Activated CD8-positive, alpha-beta memory T cell treated with anti-CD3 and anti-CD28 coated beads for 24 hours (primary cell): ENCODE measurements at regions not wholly inside any gene's neighbourhood (a gene's known extent, or its start where the extent isn't known, plus 50 kb on each side); places are given as distances from the start of the nearest gene placed in this dataset.
"Not testable (repeated sequence)": the region's sequence is repeated elsewhere in the genome, so short reads cannot be mapped to it uniquely, and the experiment has no call there.

Experiments
- DNase-seq: peaks from one replicate; pipeline ENCODE4 v3.0.0-alpha.2; 2020

DNA sequence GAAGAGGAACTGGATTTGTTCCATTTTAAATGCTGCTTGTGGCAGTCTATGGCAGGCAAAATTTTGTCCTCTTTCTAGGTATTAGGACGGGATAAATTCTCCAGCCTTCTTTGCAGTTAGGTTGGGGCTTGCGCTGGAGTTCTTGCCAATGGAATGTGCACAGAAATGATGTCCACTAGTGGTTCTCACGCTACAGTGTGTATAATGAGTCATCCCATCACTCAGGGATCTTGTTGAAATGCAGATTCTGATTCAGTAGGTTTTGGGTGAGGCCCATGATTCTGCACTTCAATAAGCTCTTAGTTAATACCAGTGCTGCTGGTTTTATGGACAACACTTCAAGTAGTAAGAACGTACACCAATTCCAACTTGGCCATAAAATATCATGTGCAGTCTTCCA is 317.6 kb upstream of the KLF4 start:
- no peak for DNase-seq

- DNase-seq: no peak
These were observed 315.6 kb upstream of the KLF4 start for GRCh38 chr9:107805201-107805600.

DNA sequence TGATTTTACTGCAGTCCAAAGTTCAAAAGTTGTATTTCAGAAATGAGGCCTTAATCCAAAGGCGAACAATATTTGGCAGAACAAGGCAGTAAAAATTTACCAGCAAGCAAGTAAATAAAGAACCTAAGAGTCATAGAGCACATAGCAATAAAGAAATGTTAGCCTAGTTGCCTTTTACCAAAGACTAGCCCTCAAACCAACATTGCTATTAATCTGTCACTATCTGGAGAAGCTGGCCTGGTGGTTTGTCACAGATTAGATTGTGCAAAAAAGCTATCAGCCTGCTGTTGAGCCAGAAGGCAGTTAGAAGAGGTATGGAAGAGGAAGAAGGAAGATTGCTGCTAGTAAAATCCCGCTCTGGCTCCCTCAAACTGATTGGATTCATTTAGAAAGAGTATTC is 304.7 kb upstream of the KLF4 start:
- DNase-seq: no peak

GRCh38 chr9:107793541-107793940 is 304.0 kb upstream of the KLF4 start:
- DNase-seq: no peak

GRCh38 chr9:107792596-107792995 is 303.0 kb upstream of the KLF4 start:
- DNase-seq: no peak

- DNase-seq: no peak
These were observed 302.4 kb upstream of the KLF4 start for GRCh38 chr9:107792006-107792405.

GRCh38 chr9:107789001-107789700 is 299.6 kb upstream of the KLF4 start:
- no peak for DNase-seq

DNA sequence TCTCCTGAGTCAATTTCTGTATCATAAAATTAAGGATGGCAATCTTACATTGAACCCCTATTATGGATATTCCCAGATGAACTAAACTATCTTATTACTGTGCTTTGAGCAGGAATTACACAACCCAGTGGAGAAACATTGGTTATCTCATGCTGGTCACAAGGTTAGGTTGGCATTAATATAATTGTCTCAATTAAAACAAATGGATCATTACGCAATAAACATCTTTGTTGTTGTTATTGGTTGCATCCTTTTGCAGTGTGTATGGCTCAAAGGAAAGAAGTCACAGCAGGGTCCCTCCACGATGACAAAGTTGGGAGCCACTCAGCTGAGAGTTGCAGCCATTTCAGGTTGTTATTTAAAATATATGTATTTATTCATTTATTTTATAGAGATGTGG is 297.0 kb upstream of the KLF4 start:
- no peak for DNase-seq

DNA sequence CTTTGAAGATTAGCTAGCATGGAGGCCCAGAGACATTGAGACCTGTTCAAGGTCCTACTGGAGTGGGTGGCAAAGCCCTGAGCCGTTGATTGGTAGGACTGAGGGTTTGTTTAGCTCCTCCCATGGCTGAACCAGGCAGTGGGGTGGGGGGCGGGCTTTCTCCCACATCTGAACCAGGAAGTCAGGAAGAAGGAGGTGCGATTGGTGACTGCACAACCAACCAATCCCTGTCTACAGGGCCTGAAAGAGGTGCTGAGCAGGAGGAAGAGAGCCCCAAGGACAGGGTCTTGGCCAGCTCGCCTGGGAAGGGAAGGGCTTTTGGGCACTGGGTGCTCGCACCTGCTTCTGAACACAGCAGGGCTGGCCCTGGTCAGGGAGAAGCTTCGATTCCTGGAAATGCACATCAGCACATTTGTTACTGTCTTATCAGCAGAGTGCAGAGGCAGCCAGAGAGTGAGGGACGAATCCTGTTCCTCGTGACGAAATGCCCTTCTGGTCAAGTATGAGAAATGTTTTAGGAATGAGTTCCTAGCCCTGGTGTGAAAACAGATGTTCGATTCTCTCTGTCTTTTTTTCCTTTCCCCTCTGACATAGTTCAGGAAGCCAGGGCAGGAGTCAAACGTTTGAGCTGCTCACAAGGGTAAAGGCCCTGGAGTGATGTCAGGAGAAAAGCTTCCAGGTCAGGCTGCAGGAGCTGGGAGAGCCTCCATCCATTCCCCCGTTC is 294.8 kb upstream of the KLF4 start:
- DNase-seq: no peak

DNA sequence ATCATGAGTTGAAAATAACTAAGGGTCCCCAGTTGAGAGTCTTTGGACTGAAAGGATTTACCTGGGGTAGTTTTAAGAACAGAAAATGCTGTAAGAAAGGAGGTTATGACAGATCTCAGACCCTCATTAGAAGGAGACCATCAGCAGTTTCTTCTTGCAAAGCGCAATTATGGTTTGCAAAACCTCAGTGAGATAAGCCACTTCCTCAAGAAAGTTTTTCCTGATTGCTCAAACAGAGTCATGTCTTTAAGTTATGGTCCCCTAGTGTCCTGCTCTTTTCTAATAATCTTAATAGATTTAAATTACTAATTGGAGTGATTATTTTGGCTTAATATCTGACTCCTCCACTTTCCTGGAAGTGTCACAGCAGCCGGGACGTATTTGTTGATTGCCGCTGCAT is 293.2 kb upstream of the KLF4 start:
- DNase-seq: no peak

- no peak for DNase-seq
These were observed 292.8 kb upstream of the KLF4 start for GRCh38 chr9:107782381-107782780.

GRCh38 chr9:107780960-107781359 is 291.4 kb upstream of the KLF4 start:
- DNase-seq: no peak

DNA sequence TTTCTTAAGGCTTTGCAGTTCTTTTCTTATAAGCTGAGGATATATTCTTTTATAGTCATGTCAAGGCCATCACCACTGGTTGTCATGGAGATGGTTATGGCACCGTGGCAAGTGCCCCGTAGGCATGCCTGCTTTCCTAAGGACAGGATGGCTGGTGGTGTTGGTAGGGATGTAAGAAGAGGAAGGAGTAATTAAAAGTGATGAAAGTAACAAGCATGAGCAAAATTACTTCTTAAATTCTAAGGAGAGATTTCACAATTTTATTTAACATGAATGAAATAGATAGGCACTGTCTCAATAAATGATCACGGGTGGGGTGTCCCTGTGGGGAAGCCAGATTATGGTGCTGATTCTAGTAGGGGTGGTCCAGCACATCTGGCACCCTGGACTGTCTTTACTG is 290.2 kb upstream of the KLF4 start:
- no peak for DNase-seq

DNA sequence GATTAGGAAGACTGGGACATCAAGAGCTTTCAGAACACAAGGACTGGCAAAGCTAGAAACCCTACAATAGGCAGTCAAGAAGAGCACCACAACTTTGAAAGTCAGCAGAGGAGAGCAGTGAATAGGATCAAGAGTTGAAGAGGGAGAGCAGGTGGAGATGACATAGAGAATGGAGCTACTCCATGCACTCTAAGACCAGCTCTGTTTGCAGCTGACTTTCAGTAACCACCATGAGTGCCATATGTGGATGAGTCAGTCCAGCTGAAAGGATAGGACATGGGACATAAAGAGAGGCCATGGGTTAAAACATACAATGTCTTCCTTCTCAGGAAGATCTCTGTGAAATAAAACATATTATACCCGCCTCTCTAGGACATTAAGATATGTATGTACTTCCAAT is 289.1 kb upstream of the KLF4 start:
- no peak for DNase-seq

DNA sequence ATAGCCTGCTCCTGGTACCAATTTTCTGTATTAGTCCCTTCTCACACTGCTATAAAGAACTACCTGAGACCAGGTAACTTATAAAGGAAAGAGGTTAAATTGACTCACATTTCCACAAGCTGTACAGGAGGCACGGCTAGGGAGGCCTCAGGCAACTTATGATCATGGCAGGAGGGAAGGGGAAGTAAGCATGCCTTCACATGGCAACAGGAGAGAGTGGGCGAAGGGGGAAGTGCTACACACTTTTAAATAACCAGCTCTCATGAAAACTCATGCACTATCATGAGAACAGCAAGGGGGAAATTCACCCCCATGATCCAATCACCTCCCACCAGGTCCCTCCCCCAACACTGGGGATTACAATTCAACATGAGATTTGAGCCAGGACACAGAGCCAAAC is 284.5 kb upstream of the KLF4 start:
- DNase-seq: not testable (repeated sequence)

GRCh38 chr9:107772988-107773387 is 283.4 kb upstream of the KLF4 start:
- no peak for DNase-seq

DNA sequence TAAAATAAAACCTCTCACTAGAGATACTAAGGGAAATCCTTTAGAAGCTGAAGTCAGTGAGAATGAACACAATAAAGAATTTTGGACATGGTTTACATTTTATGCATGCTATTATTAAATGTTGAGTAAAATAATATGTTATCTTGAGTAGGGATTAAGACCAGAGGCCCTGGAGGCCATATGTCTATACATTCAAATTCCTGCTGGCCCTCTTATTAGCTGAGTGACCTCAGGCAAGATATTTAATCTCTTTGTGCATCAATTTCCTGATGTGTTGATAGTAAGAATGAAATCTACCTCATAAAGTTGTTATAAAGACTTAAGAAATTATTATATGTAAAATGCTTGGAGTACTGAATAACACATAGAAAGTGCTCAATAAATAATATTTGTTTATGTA is 281.1 kb upstream of the KLF4 start:
- DNase-seq: no peak

DNA sequence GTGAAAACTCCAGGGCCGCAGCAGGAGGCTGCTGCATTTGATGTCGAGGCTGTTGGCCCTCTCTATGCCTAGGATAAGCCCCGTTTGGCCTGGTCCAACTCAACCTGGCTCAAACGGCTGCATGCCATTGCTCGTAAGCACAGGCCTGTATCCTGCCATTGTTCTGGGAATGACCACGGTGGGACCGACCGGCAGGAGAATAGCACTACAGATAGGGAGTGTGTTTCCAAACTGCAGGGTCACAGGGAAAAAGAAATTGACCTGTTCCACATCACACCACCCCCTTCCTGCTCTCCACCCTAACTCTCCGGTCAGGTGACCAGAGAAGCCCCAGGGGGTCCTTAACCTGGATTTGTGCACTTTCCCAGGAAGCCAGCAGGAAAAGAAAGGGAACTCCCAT is 278.7 kb upstream of the KLF4 start:
- DNase-seq: no peak

GRCh38 chr9:107767711-107768110 is 278.1 kb upstream of the KLF4 start:
- no peak for DNase-seq

DNA sequence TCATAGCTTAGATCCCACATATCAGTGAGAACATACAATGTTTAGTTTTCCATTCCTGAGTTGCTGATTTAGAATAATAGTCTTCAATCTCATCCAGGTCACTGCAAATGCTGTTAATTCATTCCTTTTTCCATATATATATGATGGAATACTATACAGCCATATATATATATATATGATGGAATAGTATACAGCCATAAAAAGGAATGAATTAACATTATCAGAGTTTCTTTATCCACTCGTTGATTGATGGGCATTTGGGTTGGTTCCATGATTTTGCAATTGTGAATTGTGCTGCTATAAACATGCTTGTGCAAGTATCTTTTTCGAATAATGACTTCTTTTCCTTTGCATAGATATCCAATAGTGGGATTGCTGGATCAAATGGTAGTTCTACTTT is 273.9 kb upstream of the KLF4 start:
- not testable (repeated sequence) for DNase-seq

GRCh38 chr9:107761307-107761706 is 271.7 kb upstream of the KLF4 start:
- DNase-seq: no peak

- no peak for DNase-seq
These were observed 271.1 kb upstream of the KLF4 start for GRCh38 chr9:107760469-107761242.

DNA sequence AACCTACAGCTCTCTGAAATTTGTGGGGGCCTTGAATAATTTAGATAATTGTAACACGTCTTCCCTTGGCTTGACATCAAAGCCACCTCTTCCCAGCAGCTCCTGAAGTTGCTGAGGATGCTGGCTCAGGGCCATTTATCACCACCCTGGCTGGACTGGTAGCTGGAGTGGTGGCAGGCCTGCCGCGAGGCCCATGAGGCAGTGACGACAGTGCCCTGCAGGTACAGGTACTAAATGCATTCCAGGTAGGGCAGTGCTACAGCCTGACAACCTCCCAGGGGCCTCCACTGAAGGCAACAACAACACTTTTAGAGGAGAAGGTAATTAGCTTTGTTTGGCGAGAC is 270.2 kb upstream of the KLF4 start:
- no peak for DNase-seq
